MG63 (cell line): ENCODE measurements at regions not wholly inside any gene's neighbourhood (a gene's known extent, or its start where the extent isn't known, plus 50 kb on each side); places are given as distances from the start of the nearest gene placed in this dataset.

Experiments
- DNase-seq: peaks from one replicate; pipeline ENCODE4 v3.0.0-alpha.2; 2020
- H3K27me3 ChIP-seq: fragments of 250-450 bp; sonication (Bioruptor Pico); 2 replicates; pipeline ENCODE4 v1.5.1; 2020; ENCODE audit warnings: mild to moderate bottlenecking, moderate library complexity
- H3K36me3 ChIP-seq: fragments of 250-450 bp; sonication (Bioruptor Pico); 2 replicates; pipeline ENCODE4 v1.5.1; 2020; ENCODE audit warnings: mild to moderate bottlenecking, moderate library complexity
- H3K4me3 ChIP-seq: fragments of 250-450 bp; sonication (Bioruptor Pico); 2 replicates; pipeline ENCODE4 v1.5.1; 2020; ENCODE audit warnings: mild to moderate bottlenecking, moderate library complexity
- H3K9me3 ChIP-seq: fragments of 250-450 bp; sonication (Bioruptor Pico); 2 replicates; pipeline ENCODE4 v1.5.1; 2020; ENCODE audit warnings: mild to moderate bottlenecking, moderate library complexity

- Histone ChIP-seq H3K4me3 (no peak overlapping the region), H3K36me3 (no peaks in the 10 kb centered on the region), H3K9me3 (no peaks in the 10 kb centered on the region), H3K27me3 (no peaks in the 10 kb centered on the region)
- DNase-seq: no peak
Observed at GRCh38 chr4:31964685-31965084, 1244.5 kb downstream of the PCDH7 start.

- no peak overlapping the region for H3K4me3 ChIP-seq
- DNase-seq: no peak
- H3K9me3 ChIP-seq: no peaks in the 10 kb centered on the region
- no peaks in the 10 kb centered on the region for H3K36me3 ChIP-seq
- no peaks in the 10 kb centered on the region for H3K27me3 ChIP-seq
Observed at GRCh38 chr4:31968842-31969241, 1248.7 kb downstream of the PCDH7 start.

GRCh38 chr4:31974490-31975002 lies 1254.4 kb downstream of the PCDH7 start:
- Histone ChIP-seq H3K9me3 (no peaks in the 10 kb centered on the region), H3K4me3 (no peak overlapping the region)
- no peak for DNase-seq

GRCh38 chr4:31979988-31980387 lies 1259.8 kb downstream of the PCDH7 start:
- H3K9me3 ChIP-seq: no peaks in the 10 kb centered on the region
- no peaks in the 10 kb centered on the region for H3K27me3 ChIP-seq
- no peak overlapping the region for H3K4me3 ChIP-seq
- no peak for DNase-seq
- H3K36me3 ChIP-seq: no peaks in the 10 kb centered on the region

More at GRCh38 chr4:31974490-31975002, 1254.4 kb downstream of the PCDH7 start:
- Histone ChIP-seq H3K36me3 (no peaks in the 10 kb centered on the region), H3K27me3 (no peaks in the 10 kb centered on the region)

- no peak for DNase-seq
- no peaks in the 10 kb centered on the region for H3K36me3 ChIP-seq
- H3K4me3 ChIP-seq: no peak overlapping the region
- no peaks in the 10 kb centered on the region for H3K9me3 ChIP-seq
- no peaks in the 10 kb centered on the region for H3K27me3 ChIP-seq
Observed at GRCh38 chr4:31983246-31983645, 1263.1 kb downstream of the PCDH7 start.

GRCh38 chr4:31983677-31984076 lies 1263.5 kb downstream of the PCDH7 start:
- DNase-seq: no peak
- Histone ChIP-seq H3K4me3 (no peak overlapping the region), H3K36me3 (no peaks in the 10 kb centered on the region), H3K9me3 (no peaks in the 10 kb centered on the region), H3K27me3 (no peaks in the 10 kb centered on the region)

GRCh38 chr4:31984872-31985271 lies 1264.7 kb downstream of the PCDH7 start:
- DNase-seq: no peak

GRCh38 chr4:31995943-31996901 lies 1276.1 kb downstream of the PCDH7 start:
- DNase-seq: no peak
- Histone ChIP-seq H3K4me3 (no peak overlapping the region), H3K36me3 (no peaks in the 10 kb centered on the region), H3K9me3 (no peaks in the 10 kb centered on the region), H3K27me3 (no peaks in the 10 kb centered on the region)

More at GRCh38 chr4:31984872-31985271, 1264.7 kb downstream of the PCDH7 start:
- Histone ChIP-seq H3K27me3 (no peaks in the 10 kb centered on the region), H3K9me3 (no peaks in the 10 kb centered on the region), H3K4me3 (no peak overlapping the region), H3K36me3 (no peaks in the 10 kb centered on the region)

GRCh38 chr4:31998807-31999206 lies 1278.6 kb downstream of the PCDH7 start:
- no peak for DNase-seq
- no peaks in the 10 kb centered on the region for H3K9me3 ChIP-seq
- H3K27me3 ChIP-seq: no peaks in the 10 kb centered on the region
- H3K36me3 ChIP-seq: no peaks in the 10 kb centered on the region
- no peak overlapping the region for H3K4me3 ChIP-seq

- Histone ChIP-seq H3K27me3 (no peaks in the 10 kb centered on the region), H3K36me3 (no peaks in the 10 kb centered on the region), H3K9me3 (no peaks in the 10 kb centered on the region), H3K4me3 (no peak overlapping the region)
- no peak for DNase-seq
Observed at GRCh38 chr4:31999848-32000247, 1279.7 kb downstream of the PCDH7 start.

- Histone ChIP-seq H3K9me3 (no peaks in the 10 kb centered on the region), H3K27me3 (no peaks in the 10 kb centered on the region), H3K4me3 (no peak overlapping the region), H3K36me3 (no peaks in the 10 kb centered on the region)
- no peak for DNase-seq
Observed at GRCh38 chr4:32000846-32001488, 1280.8 kb downstream of the PCDH7 start.

- no peaks in the 10 kb centered on the region for H3K27me3 ChIP-seq
- no peaks in the 10 kb centered on the region for H3K36me3 ChIP-seq
- no peak overlapping the region for H3K4me3 ChIP-seq
- no peaks in the 10 kb centered on the region for H3K9me3 ChIP-seq
- DNase-seq: no peak
Observed at GRCh38 chr4:32002037-32002747, 1282.0 kb downstream of the PCDH7 start.

- Histone ChIP-seq H3K27me3 (no peaks in the 10 kb centered on the region), H3K4me3 (no peak overlapping the region), H3K36me3 (no peaks in the 10 kb centered on the region), H3K9me3 (no peaks in the 10 kb centered on the region)
- no peak for DNase-seq
Observed at GRCh38 chr4:32003548-32003947, 1283.4 kb downstream of the PCDH7 start.

- peak; percentile 14 for DNase-seq
Observed at GRCh38 chr4:32010221-32010620, 1290.1 kb downstream of the PCDH7 start.

GRCh38 chr4:32022071-32022470 lies 1301.9 kb downstream of the PCDH7 start:
- Histone ChIP-seq H3K27me3 (no peaks in the 10 kb centered on the region), H3K9me3 (no peaks in the 10 kb centered on the region), H3K4me3 (no peak overlapping the region), H3K36me3 (no peaks in the 10 kb centered on the region)
- DNase-seq: peak; percentile 10

More at GRCh38 chr4:32010221-32010620, 1290.1 kb downstream of the PCDH7 start:
- Histone ChIP-seq H3K4me3 (no peak overlapping the region), H3K27me3 (no peaks in the 10 kb centered on the region), H3K9me3 (no peaks in the 10 kb centered on the region), H3K36me3 (no peaks in the 10 kb centered on the region)

GRCh38 chr4:32025851-32026459 lies 1305.8 kb downstream of the PCDH7 start:
- Histone ChIP-seq H3K27me3 (no peaks in the 10 kb centered on the region), H3K9me3 (no peaks in the 10 kb centered on the region), H3K4me3 (no peak overlapping the region), H3K36me3 (no peaks in the 10 kb centered on the region)
- DNase-seq: peak; percentile 8
